GM12878 (cell line): ENCODE measurements at regions not wholly inside any gene's neighbourhood (a gene's known extent, or its start where the extent isn't known, plus 50 kb on each side); places are given as distances from the start of the nearest gene placed in this dataset.

ENCODE experiments used
- ATAC-seq: fragments of 200-7000 bp; cut with Tn5 transposase; 3 replicates; pipeline ENCODE4 v1.9.1; 2020; ENCODE audit warnings: mild to moderate bottlenecking, moderate library complexity
- BruUV-seq: library from RNA; stranded (reverse); fragments of 400-500 nt; replicated peaks from 2 replicates; lab custom pipeline; 2021; lab: Mats Ljungman, UMichigan
- CTCF ChIA-PET: fragments of 300-600 bp; sonication (Branson Sonifier 250); formaldehyde crosslinking; extraction: SDS; loops from one replicate; lab custom pipeline; 2021; ENCODE audit warnings: inconsistent platforms; lab: Yijun Ruan, JAX
- POLR2A ChIA-PET: fragments of 350-600 bp; formaldehyde crosslinking; extraction: SDS; loops from one replicate; lab custom pipeline; 2021; ENCODE audit warnings: inconsistent platforms; lab: Charles Lee
- RAD21 ChIA-PET: fragments of 300-600 bp; sonication (Branson Sonifier 250); formaldehyde crosslinking; loops from one replicate; lab custom pipeline; 2023; ENCODE audit warnings: antibody characterized with exemption; ENCODE audit not compliant: unreplicated experiment; lab: Charles Lee
- SMC1A ChIA-PET: fragments of 300-600 bp; sonication (Branson Sonifier 250); formaldehyde crosslinking; loops from one replicate; lab custom pipeline; 2023; ENCODE audit not compliant: unreplicated experiment, uncharacterized antibody; lab: Charles Lee
- DNase-seq: peaks from one replicate; pipeline ENCODE4 v3.0.0-alpha.2; 2011; ENCODE audit warnings: low read depth, low spot score
- FAIRE-seq: peaks from 3 replicates; lab custom pipeline; 2011; peaks lifted over from hg19 to GRCh38; lab: Jason Lieb, UNC
- H2AFZ ChIP-seq: 2 replicates; pipeline ENCODE4 v1.6.0; 2011; ENCODE audit warnings: low read depth, low read length, control low read depth; ENCODE audit not compliant: control insufficient read depth
- H3K27ac ChIP-seq: 2 replicates; pipeline ENCODE4 v1.5.1; 2011; ENCODE audit warnings: control low read depth; ENCODE audit not compliant: control insufficient read depth, insufficient read depth
- H3K27me3 ChIP-seq, 2 experiments: replicated peaks in 1 of 2; 2 replicates each; pipeline versions ENCODE4 v1.6.0 to v1.6.1; 2011; ENCODE audit warnings: low read length in 1 of 2; ENCODE audit not compliant: control insufficient read depth in 2 of 2, insufficient read depth in 2 of 2
- H3K36me3 ChIP-seq, 2 experiments: 2 replicates each; pipeline ENCODE4 v1.5.1; 2011; ENCODE audit warnings: low read length in 1 of 2; ENCODE audit not compliant: control insufficient read depth in 2 of 2, insufficient read depth in 2 of 2
- H3K4me1 ChIP-seq: 2 replicates; pipeline ENCODE4 v1.6.1; 2011; ENCODE audit warnings: mild to moderate bottlenecking, low read length, moderate library complexity, mixed read lengths; ENCODE audit not compliant: control insufficient read depth, insufficient read depth
- H3K4me2 ChIP-seq: 2 replicates; pipeline ENCODE4 v1.6.0; 2011; ENCODE audit warnings: control low read depth; ENCODE audit not compliant: control insufficient read depth, insufficient read depth
- H3K4me3 ChIP-seq: fragments of 200-600 bp; sonication (generic); 2 replicates; pipeline ENCODE4 v1.5.1; 2016
- H3K79me2 ChIP-seq: 2 replicates; pipeline ENCODE4 v1.6.0; 2011; ENCODE audit warnings: low read length; ENCODE audit not compliant: control insufficient read depth, insufficient read depth
- H3K9ac ChIP-seq: 2 replicates; pipeline ENCODE4 v1.8.0; 2011; ENCODE audit warnings: low read length, control low read depth, mixed read lengths; ENCODE audit not compliant: control insufficient read depth, insufficient read depth
- H3K9me3 ChIP-seq: replicated peaks from 3 replicates; pipeline ENCODE4 v1.5.1; 2011; ENCODE audit warnings: mild to moderate bottlenecking, low read length; ENCODE audit not compliant: control insufficient read depth, insufficient read depth
- H4K20me1 ChIP-seq: 2 replicates; pipeline ENCODE4 v1.6.0; 2011; ENCODE audit not compliant: control insufficient read depth, insufficient read depth
- BCL11A ChIP-seq: IDR thresholded peaks from 2 replicates; pipeline ENCODE4 v1.6.1; 2011; ENCODE audit warnings: low read depth, low read length
- EGR1 ChIP-seq, 2 experiments: IDR thresholded peaks; 1 replicate in 1 of 2; 2 replicates in 1 of 2; pipeline ENCODE4 v1.6.1; 2011 to 2012; ENCODE audit warnings: low read depth in 2 of 2, low read length in 2 of 2, borderline replicate concordance in 1 of 2, mild to moderate bottlenecking in 1 of 2, moderate library complexity in 1 of 2
- IRF4 ChIP-seq: IDR thresholded peaks from 2 replicates; pipeline ENCODE4 v1.6.1; 2011; ENCODE audit warnings: low read depth, low read length
- KLF5 ChIP-seq: fragments of 450-650 bp; IDR thresholded peaks from 2 replicates; pipeline ENCODE4 v1.6.1; 2014; ENCODE audit warnings: mild to moderate bottlenecking; ENCODE audit not compliant: partially characterized antibody
- MAX ChIP-seq: IDR thresholded peaks from 2 replicates; pipeline ENCODE4 v1.6.1; 2012; ENCODE audit warnings: low read depth, low read length, improper control_type of control experiment
- MYB ChIP-seq: fragments of 150-350 bp; IDR thresholded peaks from 2 replicates; pipeline ENCODE4 v1.6.1; 2014; ENCODE audit warnings: mild to moderate bottlenecking, low read depth, low read length, borderline replicate concordance
- NFYB ChIP-seq: IDR thresholded peaks from 2 replicates; pipeline ENCODE4 v1.6.1; 2011; ENCODE audit warnings: low read depth, mild to moderate bottlenecking, low read length, improper control_type of control experiment, moderate library complexity; ENCODE audit not compliant: insufficient read depth
- POU2F2 ChIP-seq: IDR thresholded peaks from 3 replicates; pipeline ENCODE4 v1.6.1; 2011; ENCODE audit warnings: low read depth, mild to moderate bottlenecking, low read length, borderline replicate concordance
- SKIL ChIP-seq: fragments of 450-650 bp; IDR thresholded peaks from 2 replicates; pipeline ENCODE4 v1.6.1; 2017; ENCODE audit warnings: mild to moderate bottlenecking, low read depth, inconsistent platforms; ENCODE audit not compliant: poor library complexity, severe bottlenecking
- SMAD5 ChIP-seq: IDR thresholded peaks from 2 replicates; pipeline ENCODE4 v1.6.1; 2016; ENCODE audit warnings: antibody characterized with exemption, low read depth
- SREBF1 ChIP-seq: IDR thresholded peaks from 2 replicates; pipeline ENCODE4 v1.6.1; 2012; ENCODE audit warnings: mild to moderate bottlenecking, low read length
- ZNF622 ChIP-seq: fragments of 450-650 bp; IDR thresholded peaks from 2 replicates; pipeline ENCODE4 v1.6.1; 2017; ENCODE audit warnings: mild to moderate bottlenecking, inconsistent platforms
- WGBS: methylation state at CpG from one replicate; pipeline ENCODE4 v1.1.6; 2016; ENCODE audit warnings: low lambda C conversion rate; ENCODE audit not compliant: insufficient replicate concordance, insufficient coverage; ENCODE audit errors: missing lambda C conversion rate; 5-methylcytosine and 5-hydroxymethylcytosine counted together
- in situ Hi-C: fragments of 300-500 bp; cut with MboI; formaldehyde crosslinking; loops from 9 replicates; pipeline ENCODE4 v1.14.3; 2018; ENCODE audit warnings: mixed read lengths
- intact Hi-C: fragments of 100-400 bp; cut with micrococcal nuclease; formaldehyde crosslinking; loops from one replicate; pipeline ENCODE4 v1.14.2; 2022; ENCODE audit not compliant: unreplicated experiment
- TF ChIP-seq, protein P1 (sequence below): fragments of 450-650 bp; IDR thresholded peaks from 2 replicates; pipeline ENCODE4 v1.6.1; 2017; ENCODE audit warnings: low read depth, mild to moderate bottlenecking, moderate library complexity

GRCh38 chr18:11506856-11507255 is 102.5 kb upstream of the SLC35G4 start:
- no peak for ATAC-seq
- Histone ChIP-seq H3K27ac (no peak overlapping the region), H2AFZ (no peak overlapping the region), H3K4me3 (no peak overlapping the region), H3K27me3 (no peaks in the 10 kb centered on the region), H3K79me2 (no peaks in the 10 kb centered on the region), H4K20me1 (no peaks in the 10 kb centered on the region), H3K4me2 (no peak overlapping the region), H3K9me3 (no peaks in the 10 kb centered on the region; the same call in 2 of the 3 replicates), H3K4me1 (peaks cover 6% of the 10 kb centered on the region), H3K36me3 (no peaks in the 10 kb centered on the region), H3K9ac (no peak overlapping the region)
- ChIA-PET SMC1A (no interaction called here), RAD21 (no interaction called here), POLR2A (no interaction called here), CTCF (interaction anchor here (0.6 to 2.0 kb wide), 2 partner anchors 12 to 343 kb away, joined by 4 to 9 read pairs; no protein-coding TSS in a partner anchor)
- no peak for DNase-seq
- 59% methylated on average over 6 of the region's 6 CpGs for WGBS
- in situ Hi-C loops (no loop called here), intact Hi-C loops (no loop called here)
- no peak for FAIRE-seq
- no peak for TF ChIP-seq EGR1 (IDR thresholded peaks at IDR 0.05; ENCODE audit: borderline replicate concordance in 1 of 2, low read depth in 2 of 2, low read length in 2 of 2)
- TF ChIP-seq POU2F2, result no peak
- no peak for TF ChIP-seq KLF5
- TF ChIP-seq ZNF622, result no peak
- no peak for TF ChIP-seq SREBF1
- TF ChIP-seq IRF4, result no peak
- no peak for TF ChIP-seq BCL11A
- no peak for TF ChIP-seq NFYB
- TF ChIP-seq, protein P1, sequence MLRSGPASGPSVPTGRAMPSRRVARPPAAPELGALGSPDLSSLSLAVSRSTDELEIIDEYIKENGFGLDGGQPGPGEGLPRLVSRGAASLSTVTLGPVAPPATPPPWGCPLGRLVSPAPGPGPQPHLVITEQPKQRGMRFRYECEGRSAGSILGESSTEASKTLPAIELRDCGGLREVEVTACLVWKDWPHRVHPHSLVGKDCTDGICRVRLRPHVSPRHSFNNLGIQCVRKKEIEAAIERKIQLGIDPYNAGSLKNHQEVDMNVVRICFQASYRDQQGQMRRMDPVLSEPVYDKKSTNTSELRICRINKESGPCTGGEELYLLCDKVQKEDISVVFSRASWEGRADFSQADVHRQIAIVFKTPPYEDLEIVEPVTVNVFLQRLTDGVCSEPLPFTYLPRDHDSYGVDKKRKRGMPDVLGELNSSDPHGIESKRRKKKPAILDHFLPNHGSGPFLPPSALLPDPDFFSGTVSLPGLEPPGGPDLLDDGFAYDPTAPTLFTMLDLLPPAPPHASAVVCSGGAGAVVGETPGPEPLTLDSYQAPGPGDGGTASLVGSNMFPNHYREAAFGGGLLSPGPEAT, result no peak
- TF ChIP-seq SMAD5, result no peak
- no peak for TF ChIP-seq MYB
- TF ChIP-seq MAX, result no peak
- no peak for TF ChIP-seq SKIL
- BruUV-seq, result no TSS peak
